Neural crest cell (in vitro differentiated cells): ENCODE measurements at regions not wholly inside any gene's neighbourhood (a gene's known extent, or its start where the extent isn't known, plus 50 kb on each side); places are given as distances from the start of the nearest gene placed in this dataset.

Experiments
- DNase-seq: peaks from one replicate; pipeline ENCODE4 v3.0.0; 2021; ENCODE audit warnings: low read depth, mixed read lengths, low spot score
- H3K27ac Mint-ChIP-seq: one replicate; pipeline ENCODE4 v1.8.0; 2021; ENCODE audit warnings: mild to moderate bottlenecking, mixed read lengths; ENCODE audit not compliant: unreplicated experiment
- H3K27me3 Mint-ChIP-seq: 2 replicates; pipeline ENCODE4 v1.8.0; 2021; ENCODE audit warnings: low read depth, mild to moderate bottlenecking, mixed read lengths
- H3K36me3 Mint-ChIP-seq: 2 replicates; pipeline ENCODE4 v1.8.0; 2021; ENCODE audit warnings: low read depth, mild to moderate bottlenecking, mixed read lengths
- H3K4me1 Mint-ChIP-seq: 2 replicates; pipeline ENCODE4 v1.8.0; 2021; ENCODE audit warnings: mixed read lengths
- H3K4me3 Mint-ChIP-seq: one replicate; pipeline ENCODE4 v1.8.0; 2021; ENCODE audit warnings: mild to moderate bottlenecking, mixed read lengths
- H3K9me3 Mint-ChIP-seq: 2 replicates; pipeline ENCODE4 v1.8.0; 2021; ENCODE audit warnings: mixed read lengths
- TF ChIP-seq, protein P1 (sequence below): fragments of 200-600 bp; sonication (generic); conservative IDR thresholded peaks from 2 replicates; pipeline ENCODE4 v1.5.0; 2021; ENCODE audit warnings: antibody characterized with exemption, mild to moderate bottlenecking

DNA sequence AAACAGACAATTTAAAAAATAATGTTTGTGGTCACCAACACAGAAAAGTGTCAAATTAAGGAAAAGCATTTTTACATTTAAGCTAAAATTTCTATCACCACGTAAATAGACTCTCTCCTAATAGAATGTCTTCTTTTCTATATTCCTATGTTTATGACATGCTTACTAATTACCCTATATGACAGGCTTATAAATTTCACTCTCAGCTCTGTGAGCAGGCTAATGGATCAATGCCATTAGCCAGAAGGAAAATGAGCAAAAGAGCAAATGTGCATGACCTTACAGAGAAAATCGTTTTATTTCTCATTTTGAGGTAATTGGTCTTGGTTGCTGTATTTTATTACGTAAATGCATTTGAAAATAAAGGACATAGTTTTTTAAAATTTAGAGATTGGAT is 209.7 kb downstream of the TMX3 start:
- H3K36me3 Mint-ChIP-seq = no peaks in the 10 kb centered on the region
- H3K27ac Mint-ChIP-seq = no peak overlapping the region
- TF ChIP-seq, protein P1, sequence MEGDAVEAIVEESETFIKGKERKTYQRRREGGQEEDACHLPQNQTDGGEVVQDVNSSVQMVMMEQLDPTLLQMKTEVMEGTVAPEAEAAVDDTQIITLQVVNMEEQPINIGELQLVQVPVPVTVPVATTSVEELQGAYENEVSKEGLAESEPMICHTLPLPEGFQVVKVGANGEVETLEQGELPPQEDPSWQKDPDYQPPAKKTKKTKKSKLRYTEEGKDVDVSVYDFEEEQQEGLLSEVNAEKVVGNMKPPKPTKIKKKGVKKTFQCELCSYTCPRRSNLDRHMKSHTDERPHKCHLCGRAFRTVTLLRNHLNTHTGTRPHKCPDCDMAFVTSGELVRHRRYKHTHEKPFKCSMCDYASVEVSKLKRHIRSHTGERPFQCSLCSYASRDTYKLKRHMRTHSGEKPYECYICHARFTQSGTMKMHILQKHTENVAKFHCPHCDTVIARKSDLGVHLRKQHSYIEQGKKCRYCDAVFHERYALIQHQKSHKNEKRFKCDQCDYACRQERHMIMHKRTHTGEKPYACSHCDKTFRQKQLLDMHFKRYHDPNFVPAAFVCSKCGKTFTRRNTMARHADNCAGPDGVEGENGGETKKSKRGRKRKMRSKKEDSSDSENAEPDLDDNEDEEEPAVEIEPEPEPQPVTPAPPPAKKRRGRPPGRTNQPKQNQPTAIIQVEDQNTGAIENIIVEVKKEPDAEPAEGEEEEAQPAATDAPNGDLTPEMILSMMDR = no peak
- H3K9me3 Mint-ChIP-seq = no peaks in the 10 kb centered on the region
- H3K4me3 Mint-ChIP-seq = no peak overlapping the region
- H3K27me3 Mint-ChIP-seq = no peaks in the 10 kb centered on the region
- H3K4me1 Mint-ChIP-seq = no peaks in the 10 kb centered on the region
- no peak for DNase-seq

DNA sequence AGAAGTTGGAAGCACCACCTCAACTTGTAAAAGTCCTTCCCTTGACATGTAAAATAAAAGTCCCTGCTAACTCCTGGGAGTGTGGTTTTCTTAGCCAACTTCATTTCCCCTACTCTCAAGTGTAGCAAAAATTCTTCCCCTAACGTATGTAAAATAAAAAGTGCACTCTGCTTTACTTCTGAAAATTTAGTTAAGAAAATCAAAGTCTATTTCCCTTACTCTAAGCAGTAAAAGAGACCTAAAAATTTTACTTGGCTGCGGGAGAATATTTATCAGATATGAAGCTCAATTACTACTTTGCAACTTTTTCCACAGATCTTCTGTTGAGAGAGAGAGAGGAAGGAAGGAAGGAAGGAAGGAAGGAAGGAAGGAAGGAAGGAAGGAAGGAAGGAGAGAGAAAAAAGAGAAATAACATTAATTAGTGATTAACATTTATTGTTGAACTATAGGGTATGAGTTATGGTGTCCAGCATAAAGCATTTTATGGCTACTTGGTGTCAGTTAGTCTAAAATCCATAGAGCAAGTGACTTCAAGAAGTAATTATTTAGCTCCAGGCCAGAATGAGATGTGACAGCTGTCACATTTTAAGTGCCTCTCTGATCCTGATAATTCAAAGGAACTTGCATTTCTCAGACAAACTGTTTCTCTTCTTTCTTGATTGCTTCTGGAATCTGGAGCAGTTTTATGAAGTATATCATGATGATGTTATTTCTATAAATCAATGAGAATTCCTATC is 210.3 kb downstream of the TMX3 start:
- H3K27ac Mint-ChIP-seq = no peak overlapping the region
- H3K36me3 Mint-ChIP-seq = no peaks in the 10 kb centered on the region
- H3K4me1 Mint-ChIP-seq = no peaks in the 10 kb centered on the region
- DNase-seq = no peak
- no peak overlapping the region for H3K4me3 Mint-ChIP-seq
- TF ChIP-seq, protein P1 = no peak
- H3K9me3 Mint-ChIP-seq = no peaks in the 10 kb centered on the region
- no peaks in the 10 kb centered on the region for H3K27me3 Mint-ChIP-seq

DNA sequence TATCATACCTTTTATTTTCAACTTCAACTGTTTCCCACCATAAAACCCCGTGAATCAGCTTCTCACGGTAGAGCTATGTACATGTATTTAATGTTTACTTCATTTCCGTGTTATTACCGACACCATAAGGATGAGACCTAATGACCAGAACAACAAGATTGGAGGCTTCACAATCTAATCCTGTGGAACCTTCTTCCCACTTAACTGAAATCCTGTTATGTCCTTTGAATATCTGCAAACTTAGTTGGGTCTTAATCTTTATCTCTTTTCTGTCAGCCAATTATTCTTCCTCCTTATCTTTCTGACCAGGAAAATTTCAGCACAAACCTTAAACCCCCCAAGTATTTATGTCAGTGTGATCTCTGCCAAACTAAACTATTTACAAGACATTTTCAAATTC is 214.4 kb downstream of the TMX3 start:
- no peak overlapping the region for H3K27ac Mint-ChIP-seq
- H3K4me3 Mint-ChIP-seq = no peak overlapping the region
- TF ChIP-seq, protein P1 = no peak
- no peaks in the 10 kb centered on the region for H3K36me3 Mint-ChIP-seq
- no peaks in the 10 kb centered on the region for H3K27me3 Mint-ChIP-seq
- H3K9me3 Mint-ChIP-seq = no peaks in the 10 kb centered on the region
- no peaks in the 10 kb centered on the region for H3K4me1 Mint-ChIP-seq
- DNase-seq = no peak

DNA sequence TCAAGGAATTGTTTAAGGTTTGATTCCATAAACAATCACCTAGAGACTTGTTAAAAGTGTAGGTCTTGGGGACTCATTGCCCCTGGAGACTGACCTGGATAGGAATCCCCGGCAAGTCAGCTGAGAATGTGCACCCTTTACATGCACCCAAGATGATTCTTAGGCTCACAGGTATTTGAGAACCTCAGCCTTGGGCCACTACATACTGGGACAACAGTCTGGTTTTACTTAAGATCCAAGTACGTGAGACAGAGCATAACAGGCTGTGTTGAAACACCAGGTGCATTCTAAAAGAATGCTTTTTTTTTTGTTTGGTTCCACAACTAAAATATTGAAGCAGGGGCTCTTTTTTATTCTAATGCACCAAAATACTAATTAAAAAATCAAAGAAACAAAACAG is 215.8 kb downstream of the TMX3 start:
- TF ChIP-seq, protein P1 = no peak
- H3K27me3 Mint-ChIP-seq = no peaks in the 10 kb centered on the region
- no peak for DNase-seq
- no peak overlapping the region for H3K4me3 Mint-ChIP-seq
- no peaks in the 10 kb centered on the region for H3K4me1 Mint-ChIP-seq
- no peaks in the 10 kb centered on the region for H3K36me3 Mint-ChIP-seq
- no peaks in the 10 kb centered on the region for H3K9me3 Mint-ChIP-seq
- H3K27ac Mint-ChIP-seq = no peak overlapping the region

DNA sequence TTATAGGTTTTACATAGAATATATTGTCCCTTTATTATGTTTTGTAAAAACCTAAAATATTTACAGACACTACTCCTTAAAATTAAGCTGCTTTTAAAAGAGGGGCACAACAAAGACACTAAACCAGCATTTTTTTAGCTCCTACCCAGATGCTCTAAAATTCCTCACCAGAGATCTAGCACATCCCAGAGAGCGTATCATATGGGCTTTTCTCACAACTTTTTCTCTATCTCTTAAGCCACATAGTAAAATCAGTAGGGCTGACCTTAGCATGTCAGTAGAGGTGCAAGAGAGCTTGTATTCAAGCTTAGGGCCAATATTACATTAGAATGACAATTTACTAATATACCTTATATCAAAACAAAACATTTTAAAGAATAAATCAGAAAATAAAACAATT is 216.3 kb downstream of the TMX3 start:
- Mint-ChIP-seq H3K4me1 (no peaks in the 10 kb centered on the region), H3K9me3 (no peaks in the 10 kb centered on the region), H3K27ac (no peak overlapping the region), H3K27me3 (no peaks in the 10 kb centered on the region), H3K4me3 (no peak overlapping the region), H3K36me3 (no peaks in the 10 kb centered on the region)
- TF ChIP-seq, protein P1 = no peak
- no peak for DNase-seq
